CD14-positive monocyte (primary cell): ENCODE measurements at regions not wholly inside any gene's neighbourhood (a gene's known extent, or its start where the extent isn't known, plus 50 kb on each side); places are given as distances from the start of the nearest gene placed in this dataset.

Source experiments
- DNase-seq, 3 donors: peaks; one replicate each; pipeline ENCODE4 v3.0.0-alpha.2; 2011 to 2022
- H2AFZ ChIP-seq: 2 replicates; pipeline ENCODE4 v1.6.0; 2012; ENCODE audit warnings: mild to moderate bottlenecking, low read depth, low read length, inconsistent platforms; ENCODE audit not compliant: insufficient read depth, poor library complexity, severe bottlenecking
- H3K27ac ChIP-seq, 2 donors: 1 replicate in 1 of 2; 2 replicates in 1 of 2; pipeline ENCODE4 v1.5.1; 2012 to 2013; ENCODE audit warnings: low read length in 2 of 2, control low read depth in 1 of 2, inconsistent platforms in 1 of 2, low read depth in 1 of 2, mild to moderate bottlenecking in 1 of 2
- H3K27me3 ChIP-seq, 2 donors: one replicate each; pipeline versions ENCODE4 v1.6.0 to v1.6.1; 2011 to 2013; ENCODE audit warnings: low read length in 2 of 2; ENCODE audit not compliant: control insufficient read depth in 2 of 2, insufficient read depth in 2 of 2
- H3K36me3 ChIP-seq, 2 donors: replicated peaks in 1 of 2; 1 replicate in 1 of 2; 2 replicates in 1 of 2; pipeline versions ENCODE4 v1.5.1 to v1.6.1; 2012 to 2013; ENCODE audit warnings: low read length in 2 of 2, control low read depth in 1 of 2, inconsistent platforms in 1 of 2, mild to moderate bottlenecking in 1 of 2; ENCODE audit not compliant: insufficient read depth in 2 of 2, control insufficient read depth in 1 of 2
- H3K4me1 ChIP-seq, 2 donors: 1 replicate in 1 of 2; 2 replicates in 1 of 2; pipeline versions ENCODE4 v1.5.1 to v1.6.1; 2012 to 2013; ENCODE audit warnings: low read length in 2 of 2, control low read depth in 1 of 2, inconsistent platforms in 1 of 2, mild to moderate bottlenecking in 1 of 2, moderate library complexity in 1 of 2; ENCODE audit not compliant: insufficient read depth in 2 of 2, control insufficient read depth in 1 of 2
- H3K4me2 ChIP-seq: replicated peaks from 2 replicates; pipeline ENCODE3; 2012; ENCODE audit warnings: low read length, moderate library complexity, mild to moderate bottlenecking; ENCODE audit not compliant: poor library complexity, severe bottlenecking; ENCODE audit errors: extremely low read depth
- H3K4me3 ChIP-seq, 3 experiments: fragments of 200-600 bp in 1 of 3; sonication (generic) in 1 of 3; replicated peaks in 1 of 3; 1 replicate in 2 of 3; 2 replicates in 1 of 3; pipeline ENCODE4 v1.5.1; 2011 to 2013; ENCODE audit warnings: low read length in 3 of 3, mild to moderate bottlenecking in 3 of 3, control low read depth in 2 of 3, low read depth in 2 of 3, inconsistent platforms in 1 of 3, moderate library complexity in 1 of 3
- H3K79me2 ChIP-seq: 2 replicates; pipeline ENCODE4 v1.6.0; 2012; ENCODE audit warnings: mild to moderate bottlenecking, control low read depth, inconsistent platforms, low read length, moderate library complexity; ENCODE audit not compliant: insufficient read depth
- H3K9ac ChIP-seq: 2 replicates; pipeline ENCODE4 v1.6.0; 2017; ENCODE audit warnings: low read length, mild to moderate bottlenecking; ENCODE audit not compliant: insufficient read depth, poor library complexity, severe bottlenecking
- H3K9me3 ChIP-seq, 2 donors: replicated peaks in 1 of 2; 1 replicate in 1 of 2; 2 replicates in 1 of 2; pipeline versions ENCODE4 v1.5.1 to v1.6.1; 2012 to 2013; ENCODE audit warnings: low read length in 2 of 2, control low read depth in 1 of 2; ENCODE audit not compliant: control insufficient read depth in 1 of 2, insufficient read depth in 1 of 2
- H4K20me1 ChIP-seq: 2 replicates; pipeline ENCODE4 v1.6.0; 2012; ENCODE audit warnings: mild to moderate bottlenecking, low read length, control low read depth, moderate library complexity; ENCODE audit not compliant: insufficient read depth
- H3K27ac Mint-ChIP-seq, 7 donors: one replicate each; pipeline ENCODE4 v1.8.0; 2020; ENCODE audit warnings: mild to moderate bottlenecking in 7 of 7, mixed read lengths in 7 of 7, moderate library complexity in 6 of 7, inconsistent platforms in 2 of 7
- H3K27me3 Mint-ChIP-seq, 3 donors: one replicate each; pipeline ENCODE4 v1.8.0; 2021 to 2022; ENCODE audit warnings: low read depth in 3 of 3, mild to moderate bottlenecking in 3 of 3, mixed read lengths in 3 of 3, moderate library complexity in 3 of 3, inconsistent platforms in 1 of 3
- H3K36me3 Mint-ChIP-seq, 2 donors: one replicate each; pipeline ENCODE4 v1.8.0; 2020; ENCODE audit warnings: mixed read lengths in 2 of 2, inconsistent platforms in 1 of 2, mild to moderate bottlenecking in 1 of 2
- H3K4me1 Mint-ChIP-seq: one replicate; pipeline ENCODE4 v1.8.0; 2020; ENCODE audit warnings: mild to moderate bottlenecking, mixed read lengths
- H3K4me3 Mint-ChIP-seq, 2 donors: one replicate each; pipeline ENCODE4 v1.8.0; 2020; ENCODE audit warnings: mild to moderate bottlenecking in 2 of 2, mixed read lengths in 2 of 2, moderate library complexity in 1 of 2
- H3K9me3 Mint-ChIP-seq, 7 donors: one replicate each; pipeline ENCODE4 v1.8.0; 2020 to 2022; ENCODE audit warnings: mixed read lengths in 7 of 7, mild to moderate bottlenecking in 6 of 7, moderate library complexity in 6 of 7, inconsistent platforms in 2 of 7
- WGBS: methylation state at CpG from one replicate; pipeline ENCODE4 v1.1.5; 2013; ENCODE audit warnings: missing lambda C conversion rate; ENCODE audit not compliant: insufficient coverage; 5-methylcytosine and 5-hydroxymethylcytosine counted together
- intact Hi-C, 2 donors: fragments of 100-400 bp; cut with micrococcal nuclease; formaldehyde crosslinking; loops; one replicate each; pipeline versions ENCODE4 v1.15.0 to v1.15.1; 2023
- TF ChIP-seq, protein P1 (sequence below): fragments of 200-600 bp; IDR thresholded peaks from one replicate; pipeline ENCODE4 v1.8.0; 2022; ENCODE audit warnings: antibody characterized with exemption, mild to moderate bottlenecking

- Mint-ChIP-seq H3K36me3 (no peaks in the 10 kb centered on the region), H3K4me1 (peaks cover 19% of the 10 kb centered on the region), H3K4me3 (no peak overlapping the region), H3K27ac (no peak overlapping the region), H3K27me3 (peaks cover 0 to 8% (median 0%) of the 10 kb centered on the region in 3 donors), H3K9me3 (peaks cover 0 to 13% (median 2%) of the 10 kb centered on the region in 7 donors)
- no peak for DNase-seq
- no peaks in the 10 kb centered on the region for H3K79me2 ChIP-seq
- no peak overlapping the region for H3K4me3 ChIP-seq
- H3K9ac ChIP-seq = no peak overlapping the region
- TF ChIP-seq, protein P1, sequence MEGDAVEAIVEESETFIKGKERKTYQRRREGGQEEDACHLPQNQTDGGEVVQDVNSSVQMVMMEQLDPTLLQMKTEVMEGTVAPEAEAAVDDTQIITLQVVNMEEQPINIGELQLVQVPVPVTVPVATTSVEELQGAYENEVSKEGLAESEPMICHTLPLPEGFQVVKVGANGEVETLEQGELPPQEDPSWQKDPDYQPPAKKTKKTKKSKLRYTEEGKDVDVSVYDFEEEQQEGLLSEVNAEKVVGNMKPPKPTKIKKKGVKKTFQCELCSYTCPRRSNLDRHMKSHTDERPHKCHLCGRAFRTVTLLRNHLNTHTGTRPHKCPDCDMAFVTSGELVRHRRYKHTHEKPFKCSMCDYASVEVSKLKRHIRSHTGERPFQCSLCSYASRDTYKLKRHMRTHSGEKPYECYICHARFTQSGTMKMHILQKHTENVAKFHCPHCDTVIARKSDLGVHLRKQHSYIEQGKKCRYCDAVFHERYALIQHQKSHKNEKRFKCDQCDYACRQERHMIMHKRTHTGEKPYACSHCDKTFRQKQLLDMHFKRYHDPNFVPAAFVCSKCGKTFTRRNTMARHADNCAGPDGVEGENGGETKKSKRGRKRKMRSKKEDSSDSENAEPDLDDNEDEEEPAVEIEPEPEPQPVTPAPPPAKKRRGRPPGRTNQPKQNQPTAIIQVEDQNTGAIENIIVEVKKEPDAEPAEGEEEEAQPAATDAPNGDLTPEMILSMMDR = no peak
- intact Hi-C loops = no loop called here
- no peak overlapping the region for H3K4me2 ChIP-seq
- no peaks in the 10 kb centered on the region for H3K36me3 ChIP-seq
- no peaks in the 10 kb centered on the region for H4K20me1 ChIP-seq
- H3K27ac ChIP-seq = no peak overlapping the region
- H3K9me3 ChIP-seq = no peaks in the 10 kb centered on the region
- H2AFZ ChIP-seq = peak overlapping the region; percentile 24
- H3K4me1 ChIP-seq = peaks cover 8 to 11% of the 10 kb centered on the region in 2 donors
- H3K27me3 ChIP-seq = no peaks in the 10 kb centered on the region
- WGBS = 100% methylated on average over 3 of the region's 5 CpGs
These were observed 424.8 kb upstream of the ZEB2 start for GRCh38 chr2:144944546-144945220.

DNA sequence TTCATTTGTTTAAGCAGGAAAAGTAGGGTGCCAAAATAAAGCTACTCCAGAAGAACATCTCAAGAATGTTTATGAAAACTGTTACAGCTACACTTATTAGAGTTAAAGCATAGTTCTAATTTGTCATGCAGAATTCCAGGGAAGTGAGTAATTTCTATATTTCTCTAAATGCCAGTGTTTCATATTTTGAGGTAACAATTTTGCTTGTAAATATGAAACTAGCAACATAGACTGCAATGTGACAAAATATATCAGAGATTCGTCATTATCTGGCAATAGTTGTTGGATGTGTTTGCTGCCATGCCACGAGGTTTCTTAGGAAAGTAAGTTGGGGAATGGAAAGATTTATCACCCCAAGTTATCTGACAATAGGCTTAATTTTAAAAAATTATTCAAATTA lies 424.1 kb upstream of the ZEB2 start:
- intact Hi-C loops = no loop called here
- H3K27me3 ChIP-seq = no peaks in the 10 kb centered on the region
- H3K9me3 ChIP-seq = no peaks in the 10 kb centered on the region
- no peak overlapping the region for H2AFZ ChIP-seq
- no CpG with 5 or more reads among the region's 2 CpGs for WGBS
- peaks cover 19% of the 10 kb centered on the region for H3K4me1 Mint-ChIP-seq
- no peaks in the 10 kb centered on the region for H3K36me3 Mint-ChIP-seq
- no peak overlapping the region for H3K27ac Mint-ChIP-seq
- H3K27ac ChIP-seq = no peak overlapping the region
- no peaks in the 10 kb centered on the region for H4K20me1 ChIP-seq
- H3K4me2 ChIP-seq = no peak overlapping the region
- H3K4me1 ChIP-seq = peaks cover 8 to 11% of the 10 kb centered on the region in 2 donors
- H3K36me3 ChIP-seq = no peaks in the 10 kb centered on the region
- no peaks in the 10 kb centered on the region for H3K79me2 ChIP-seq
- no peak for DNase-seq
- peaks cover 0 to 5% (median 0%) of the 10 kb centered on the region in 3 donors for H3K27me3 Mint-ChIP-seq
- no peak overlapping the region for H3K9ac ChIP-seq
- H3K4me3 Mint-ChIP-seq = no peak overlapping the region
- no peak overlapping the region for H3K4me3 ChIP-seq
- H3K9me3 Mint-ChIP-seq = peaks cover 0 to 13% (median 2%) of the 10 kb centered on the region in 7 donors
- TF ChIP-seq, protein P1 = no peak
